ENCODE measurements at regions not wholly inside any gene's neighbourhood (a gene's known extent, or its start where the extent isn't known, plus 50 kb on each side); places are given as distances from the start of the nearest gene placed in this dataset.

DNA sequence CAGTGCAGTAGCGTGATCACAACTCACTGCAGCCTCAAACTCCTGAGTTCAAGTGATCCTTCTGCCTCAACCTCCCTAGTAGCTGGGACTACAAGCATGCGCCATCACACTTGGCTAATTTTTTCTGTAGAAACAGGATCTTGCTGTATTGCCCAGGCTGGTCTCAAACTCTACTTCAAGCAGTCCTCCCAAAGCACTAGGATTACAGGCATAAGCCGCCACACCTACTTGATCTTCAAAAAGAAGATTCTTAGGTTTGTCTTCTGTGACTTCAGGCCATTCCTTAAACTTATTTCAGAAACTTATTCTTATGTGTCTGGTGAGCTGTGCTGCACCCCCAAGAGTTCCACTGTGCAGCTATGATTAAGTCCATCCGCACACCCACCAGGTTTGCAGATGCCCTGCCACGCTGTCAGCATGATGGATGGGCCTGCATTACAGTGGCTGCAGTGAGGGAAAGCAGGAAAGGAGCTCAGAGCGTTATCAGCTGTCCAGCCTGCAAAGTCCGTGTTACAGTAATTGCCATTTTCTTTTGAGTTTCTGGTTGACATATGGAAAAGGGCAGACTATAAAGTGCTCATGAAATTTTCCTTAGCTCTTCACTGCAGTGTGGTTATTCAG, 146.6 kb downstream of the AASDH start:
- no peak for DNase-seq

DNA sequence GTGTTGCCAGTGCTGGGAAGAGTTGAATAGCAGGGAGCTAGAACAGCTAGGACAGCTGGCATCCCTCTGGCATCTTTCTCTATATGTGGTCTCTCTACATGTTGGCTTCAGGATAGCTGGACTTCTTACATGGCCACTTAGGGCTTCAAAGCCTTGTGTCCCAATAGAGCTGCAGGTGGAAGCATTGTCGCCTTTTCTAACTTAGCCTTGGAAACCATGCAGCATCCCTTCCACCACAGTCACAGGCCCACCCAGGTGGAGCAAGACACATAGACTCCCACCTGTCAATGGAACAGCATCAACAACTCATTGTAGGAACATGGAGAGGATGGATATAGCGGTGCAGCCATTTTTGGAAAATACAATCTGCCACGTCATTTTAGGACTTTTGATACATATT, 149.0 kb downstream of the AASDH start:
- DNase-seq: no peak

DNA sequence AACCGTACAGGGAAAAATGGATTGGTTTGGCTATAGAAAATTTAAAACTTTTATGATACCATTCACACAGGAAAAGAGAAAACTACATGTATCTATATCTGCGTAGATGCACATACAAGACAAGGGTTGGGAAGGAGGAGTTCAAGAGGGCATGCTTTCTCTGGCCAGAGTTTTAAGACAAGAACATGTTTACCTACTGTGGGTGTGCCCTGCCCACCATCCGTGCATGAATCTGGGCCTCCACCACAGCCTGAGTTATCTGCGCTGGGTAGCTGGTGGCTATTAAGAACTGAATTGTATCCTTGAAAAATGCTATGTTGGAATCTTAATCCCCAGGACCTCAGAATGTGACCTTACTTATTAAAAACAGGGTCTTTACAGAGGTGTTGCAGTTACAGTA, 151.6 kb downstream of the AASDH start:
- DNase-seq: no peak

DNA sequence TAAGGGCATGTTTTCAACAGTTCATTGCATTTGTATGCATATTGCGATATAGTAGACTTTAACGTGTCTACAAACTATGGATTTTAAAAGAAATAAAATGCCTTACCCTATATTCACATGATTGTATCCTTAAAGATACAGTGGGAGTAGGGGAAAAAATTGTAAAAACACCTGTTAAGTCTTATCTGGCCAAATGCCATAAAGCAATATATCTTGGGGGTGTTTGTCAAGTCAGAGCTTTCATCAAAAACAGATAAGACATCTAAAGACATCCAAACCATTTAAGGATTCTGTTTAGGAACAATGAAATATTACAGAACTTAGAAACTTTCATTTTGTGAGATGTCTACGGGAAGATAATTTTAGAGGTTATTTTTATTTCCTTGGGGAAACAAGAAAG, 152.3 kb downstream of the AASDH start:
- no peak for DNase-seq

DNA sequence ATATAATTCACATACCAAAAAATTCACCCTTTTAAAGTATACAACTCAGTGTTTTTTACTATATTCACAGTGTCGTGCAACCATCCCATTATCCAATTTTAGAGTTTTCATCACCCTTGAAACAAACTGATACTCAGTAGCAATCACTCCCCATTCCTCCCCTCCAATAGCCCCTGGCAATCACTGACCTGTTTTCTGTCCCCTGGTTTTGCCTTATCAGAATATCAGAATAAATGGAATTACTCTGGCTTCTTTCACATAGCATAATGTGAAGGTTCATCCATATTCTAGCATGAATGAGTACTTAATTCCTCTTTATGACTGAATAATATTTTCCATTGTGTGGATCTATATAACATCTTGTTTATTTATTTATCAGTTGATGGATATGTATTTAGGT, 153.2 kb downstream of the AASDH start:
- DNase-seq: no peak

DNA sequence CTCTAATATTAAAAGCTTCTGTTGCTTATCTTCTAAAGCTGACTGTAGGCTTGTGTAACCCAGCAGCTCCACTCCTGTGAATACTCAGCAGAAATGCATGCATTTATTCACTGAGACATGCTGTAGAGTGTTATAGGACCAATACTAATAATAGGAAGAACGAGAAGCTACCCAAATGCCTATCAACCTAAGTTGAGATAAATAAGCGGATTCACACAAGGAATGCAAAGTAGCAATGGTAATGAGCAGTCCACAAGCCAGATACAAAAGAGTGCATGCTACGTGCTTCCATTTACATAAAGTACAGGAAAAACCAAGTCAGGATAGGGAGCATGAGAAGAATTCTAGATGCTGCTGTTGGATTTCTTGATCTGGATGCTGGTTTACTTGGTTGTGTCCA, 155.9 kb downstream of the AASDH start:
- no peak for DNase-seq

DNA sequence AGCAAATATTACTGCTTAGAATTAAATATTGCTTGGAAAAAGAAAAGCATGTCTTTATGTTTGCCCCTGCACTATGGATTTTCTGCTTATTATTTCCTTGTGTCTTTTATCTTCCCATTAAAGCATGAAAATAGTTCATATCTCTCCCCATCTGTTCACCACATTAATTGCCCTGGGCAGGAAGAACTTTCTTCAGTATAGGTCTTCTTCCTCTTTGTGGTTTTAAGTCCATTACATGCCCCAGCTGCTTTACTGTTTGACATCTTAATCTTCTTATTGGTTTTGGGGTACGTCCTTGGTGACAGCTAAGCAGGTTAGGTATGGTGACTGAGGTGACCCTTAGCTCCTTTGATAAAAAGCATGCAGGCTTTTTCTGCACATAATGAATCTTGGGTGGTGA, 157.3 kb downstream of the AASDH start:
- no peak for DNase-seq

DNA sequence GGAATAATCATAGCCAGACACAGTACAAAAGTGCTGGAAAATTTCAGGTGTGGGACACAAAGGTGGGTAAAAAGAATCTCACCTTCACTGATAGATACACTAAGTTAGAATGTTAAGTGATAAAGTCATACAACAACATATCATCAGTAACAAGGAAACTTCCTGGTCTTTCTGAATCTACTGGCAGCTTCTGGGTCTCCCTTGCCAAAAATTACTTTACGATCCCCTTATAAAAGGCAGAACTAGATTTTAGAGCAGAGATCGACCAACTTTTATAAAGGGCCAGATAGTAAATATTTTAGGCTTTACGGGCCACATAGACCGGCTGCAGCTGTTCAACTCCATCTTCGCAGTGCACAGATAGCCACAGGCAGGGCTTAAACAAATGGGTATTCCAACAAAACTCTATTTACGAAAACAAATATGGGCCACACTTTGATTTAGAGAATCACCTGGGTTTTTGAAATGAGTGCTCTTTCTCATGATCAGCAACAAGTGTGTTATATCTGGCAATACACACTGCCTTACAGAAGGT, 159.9 kb downstream of the AASDH start:
- no peak for DNase-seq

DNA sequence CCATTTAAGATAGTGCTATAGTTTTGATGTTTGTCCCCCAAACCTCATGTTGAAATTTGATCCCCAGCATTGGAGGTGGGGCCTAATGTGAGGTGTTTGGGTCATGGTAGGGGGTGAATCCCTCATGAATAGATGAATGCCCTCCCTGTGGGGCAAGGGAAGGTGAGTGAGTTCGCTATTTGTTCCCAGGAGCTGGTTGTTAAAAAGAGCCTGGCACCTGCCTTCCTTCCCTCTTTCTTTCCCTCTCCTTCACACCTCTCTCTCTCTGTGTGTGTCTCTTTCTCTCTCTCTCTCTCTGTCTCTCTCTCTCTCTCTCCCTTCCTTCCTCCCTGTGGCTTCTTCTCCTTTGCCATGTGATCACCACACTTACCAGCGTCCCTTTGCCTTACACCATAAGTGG, 160.7 kb downstream of the AASDH start:
- DNase-seq: no peak

DNA sequence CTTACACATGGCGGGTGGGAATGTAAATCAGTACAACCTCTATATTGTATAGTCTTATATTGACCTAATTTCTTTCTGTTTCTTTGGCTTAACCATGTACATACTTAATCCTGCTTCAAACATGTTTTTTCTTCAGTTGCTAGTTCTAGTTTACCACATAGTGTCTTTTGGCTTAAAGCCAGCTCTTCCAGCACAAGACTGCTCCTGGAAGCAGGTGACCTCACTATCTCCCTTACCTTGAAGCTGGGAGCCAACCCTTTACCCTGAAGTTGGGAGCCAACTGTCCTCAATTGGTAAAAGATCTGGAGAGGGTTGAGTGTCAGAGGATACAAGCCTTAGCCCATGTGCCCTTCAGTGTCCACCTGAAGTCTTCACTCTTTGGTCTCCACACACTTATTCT, 162.7 kb downstream of the AASDH start:
- DNase-seq: no peak

DNA sequence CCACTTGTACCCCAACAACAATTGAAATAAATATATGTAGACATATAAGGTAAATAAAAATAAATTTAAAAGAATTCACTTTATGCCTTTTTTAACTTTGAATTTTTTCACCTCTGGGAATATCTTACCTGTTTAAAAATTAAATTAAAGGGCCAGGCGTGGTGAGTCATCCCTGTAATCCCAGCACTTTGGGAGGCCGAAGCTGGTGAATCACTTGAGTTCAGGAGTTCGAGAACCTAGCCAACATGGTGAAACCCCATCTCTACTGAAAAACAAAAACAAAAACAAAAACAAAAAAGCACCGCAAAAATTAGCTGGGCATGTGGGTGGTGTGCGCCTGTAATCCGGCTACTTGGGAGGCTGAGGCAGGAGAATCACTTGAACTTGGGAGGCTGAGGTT, 164.8 kb downstream of the AASDH start:
- DNase-seq: no peak

DNA sequence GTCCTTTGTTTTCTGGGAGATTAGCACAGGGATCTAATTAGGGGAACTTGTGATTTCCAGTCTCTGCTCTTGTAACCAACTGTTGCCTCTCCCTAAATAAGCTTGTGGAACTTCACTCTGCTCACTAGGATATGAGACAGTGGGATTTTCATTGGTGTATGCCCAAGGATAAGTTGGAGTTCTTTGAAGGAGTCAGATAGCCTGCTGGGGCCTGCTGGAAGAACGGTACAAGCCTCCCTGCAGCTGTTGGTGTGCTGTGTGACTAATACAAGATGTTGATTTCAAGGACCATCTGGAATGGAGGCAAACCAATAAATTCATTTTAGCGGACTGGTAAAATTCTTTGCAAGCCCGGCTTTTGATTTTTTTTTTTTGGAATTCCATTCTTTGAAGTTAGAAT, 167.0 kb downstream of the AASDH start:
- no peak for DNase-seq

DNA sequence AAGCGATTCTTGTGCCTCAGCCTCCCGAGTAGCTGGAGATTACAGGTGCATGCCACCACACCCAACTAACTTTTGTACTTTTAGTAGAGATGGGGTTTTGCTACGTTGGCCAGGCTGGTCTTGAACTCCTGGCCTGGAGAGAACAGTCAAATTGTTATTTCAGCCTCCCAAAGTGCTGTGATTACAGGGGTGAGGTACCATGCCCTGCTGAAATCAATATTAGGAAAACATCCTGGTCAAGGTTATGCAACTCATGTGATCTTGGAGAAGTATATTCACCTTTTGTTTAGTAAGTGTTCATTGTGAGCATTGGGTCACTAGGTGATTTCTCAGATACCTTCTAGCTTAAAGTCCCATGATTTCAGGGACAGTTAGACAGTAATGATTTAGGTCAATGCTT, 167.8 kb downstream of the AASDH start:
- DNase-seq: no peak

DNA sequence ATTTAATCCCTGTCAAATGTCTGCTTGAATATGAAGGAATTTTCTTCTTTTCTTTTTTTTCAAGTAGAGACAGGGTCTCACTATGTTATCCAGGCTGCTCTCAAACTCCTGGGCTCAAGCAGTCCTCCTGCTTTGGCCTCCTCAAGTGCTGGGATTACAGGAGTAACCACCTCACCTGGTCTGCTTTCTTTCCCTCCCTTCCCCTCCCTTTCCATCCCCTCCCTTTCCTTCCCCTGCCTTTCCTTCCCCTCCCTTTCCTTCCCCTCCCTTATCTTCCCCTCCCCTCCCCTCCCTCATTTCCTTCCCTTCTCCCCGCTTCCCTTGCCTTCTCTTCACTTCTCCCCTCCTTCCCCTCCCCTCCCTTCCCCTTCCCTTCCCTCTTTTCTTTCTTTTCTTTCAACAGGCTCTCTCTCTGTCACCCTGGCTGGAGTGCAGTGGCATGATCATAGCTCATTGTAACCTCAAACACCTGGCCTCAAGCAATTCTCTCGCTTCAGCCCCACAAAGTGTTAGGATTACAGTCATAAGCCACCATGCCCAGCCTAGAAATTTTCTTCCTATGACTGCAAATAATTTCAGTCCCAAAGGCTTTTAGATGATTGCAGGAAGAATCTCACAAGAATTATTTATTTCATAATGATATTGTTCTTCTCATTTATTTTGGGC, 168.9 kb downstream of the AASDH start:
- no peak for DNase-seq

DNA sequence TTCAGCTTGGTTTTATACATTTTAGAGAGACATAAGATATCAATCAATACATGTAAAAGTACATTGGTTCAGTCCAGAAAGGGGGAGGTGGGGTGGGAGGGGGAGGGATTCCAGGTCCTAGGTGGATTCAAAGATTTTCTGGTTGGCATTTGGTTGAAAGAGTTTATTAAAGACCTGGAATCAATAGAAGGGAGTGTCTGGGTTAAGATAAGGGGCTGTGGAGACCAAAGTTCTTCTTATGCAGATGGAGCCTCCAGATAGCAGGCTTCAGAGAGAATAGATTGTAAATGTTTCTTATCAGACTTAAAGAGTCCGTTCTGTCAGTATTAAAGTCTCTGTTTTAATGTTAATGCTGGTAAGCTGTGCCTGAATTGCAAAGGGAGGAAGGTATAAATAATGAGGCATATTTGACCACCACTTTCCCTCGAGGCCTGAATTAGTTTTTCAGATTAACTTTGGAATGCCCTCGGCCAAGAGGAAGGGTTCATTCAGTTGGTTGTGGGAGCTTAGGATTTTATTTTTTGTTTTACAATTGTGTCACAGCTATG, 169.9 kb downstream of the AASDH start:
- no peak for DNase-seq

DNA sequence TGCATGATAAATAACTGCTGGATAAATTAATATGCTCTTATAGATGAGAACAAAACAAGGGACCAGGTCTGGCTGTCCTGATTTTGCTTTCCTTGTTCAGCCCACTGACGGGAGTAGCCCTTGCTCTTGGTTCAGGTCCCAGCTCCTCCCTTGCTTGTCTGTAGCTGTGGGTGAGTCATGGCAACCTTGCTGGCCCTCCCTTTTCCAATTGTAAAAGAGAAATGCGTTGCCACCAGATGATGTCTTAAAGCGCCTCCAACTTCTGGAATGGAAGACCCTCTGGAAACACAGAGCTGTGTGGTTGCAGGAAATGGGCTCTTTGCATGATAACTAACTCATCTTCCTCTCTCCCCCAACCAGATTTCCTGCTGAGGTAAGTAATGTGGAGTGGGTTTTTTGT, 171.4 kb downstream of the AASDH start:
- peak; percentile 33 for DNase-seq

DNA sequence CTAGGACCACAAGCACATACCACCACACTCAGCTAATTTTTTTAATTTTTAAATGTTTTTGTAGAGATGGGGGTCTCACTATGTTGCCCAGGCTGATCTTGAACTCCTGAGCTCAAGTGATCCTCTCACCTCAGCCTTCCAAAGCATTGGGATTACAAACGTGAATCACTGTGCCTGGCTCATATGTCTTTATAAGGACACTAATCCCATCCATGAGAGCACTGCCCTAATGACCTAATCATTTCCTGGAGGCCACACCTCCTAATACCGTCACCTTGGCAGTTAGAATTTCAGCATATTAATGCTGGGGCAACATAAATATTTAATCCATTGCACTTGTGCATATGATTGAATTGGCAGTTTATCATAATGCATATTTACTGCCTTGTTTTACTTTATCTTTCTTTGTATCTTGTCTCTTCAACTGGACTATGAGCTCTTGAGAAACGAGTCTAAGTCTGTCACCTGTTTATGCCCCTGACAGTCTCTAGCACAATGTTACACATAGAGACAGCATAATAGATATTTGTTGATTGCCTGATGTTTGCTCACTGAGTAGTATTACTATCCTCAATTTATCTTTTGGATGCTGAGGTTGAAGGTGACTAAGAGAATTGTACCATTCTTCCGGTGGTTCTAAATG, 172.0 kb downstream of the AASDH start:
- no peak for DNase-seq

DNA sequence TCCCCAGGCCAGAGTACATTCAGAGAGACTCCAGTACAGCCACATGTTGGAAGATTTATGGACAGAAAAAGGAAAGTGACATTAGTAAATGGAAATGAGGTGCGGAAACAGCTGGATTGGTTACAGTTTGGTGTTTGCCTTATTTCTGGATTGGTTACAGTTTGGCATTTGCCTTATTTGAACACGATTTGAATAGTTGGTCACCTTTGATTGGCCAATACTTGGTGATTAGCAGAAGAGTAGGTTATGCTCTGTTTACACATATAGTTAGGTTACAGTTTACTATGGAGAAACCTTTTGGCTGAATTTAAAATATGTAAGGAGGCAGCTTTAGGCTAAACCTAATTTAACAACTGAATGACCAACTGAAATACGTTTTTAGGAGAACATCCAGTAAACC, 173.7 kb downstream of the AASDH start:
- DNase-seq: no peak

DNA sequence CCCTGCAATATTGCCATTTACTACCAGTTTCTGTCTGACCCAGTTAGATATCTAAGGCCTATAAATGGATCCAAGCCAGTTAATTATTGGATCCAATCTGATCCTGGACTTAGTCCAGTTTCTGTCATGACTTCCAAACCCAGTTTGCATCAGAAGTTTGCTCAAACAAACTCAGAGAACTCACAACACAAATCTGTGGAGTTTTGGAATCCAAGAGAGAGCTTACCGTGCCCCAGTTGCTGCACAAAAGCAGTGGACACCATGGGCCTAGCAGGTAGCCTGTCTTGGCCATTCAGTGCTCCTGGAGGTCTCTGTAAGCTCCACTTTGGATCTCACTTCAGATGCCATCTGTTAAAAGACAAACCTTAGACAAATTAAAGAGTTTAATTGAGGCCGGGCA, 174.5 kb downstream of the AASDH start:
- DNase-seq: no peak

DNA sequence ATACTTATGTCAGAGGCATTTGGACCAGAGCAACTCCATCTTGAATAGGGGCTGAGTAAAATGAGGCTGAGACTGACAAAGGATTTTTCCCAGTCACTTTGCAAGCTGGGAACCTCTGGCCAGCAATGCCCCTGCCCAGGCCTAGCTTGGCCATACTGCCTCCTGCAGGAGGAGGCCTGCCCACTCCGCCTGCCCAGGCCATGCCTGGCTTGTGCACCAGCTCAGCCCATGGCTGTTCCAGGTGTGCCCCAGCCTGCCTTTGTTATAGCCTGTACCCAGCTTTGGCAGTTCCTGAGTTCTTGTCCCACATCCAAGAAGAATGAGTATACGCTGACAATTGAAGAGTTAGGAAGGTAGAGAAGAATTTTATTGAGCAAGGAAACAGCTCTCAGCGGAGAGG, 176.1 kb downstream of the AASDH start:
- DNase-seq: no peak

DNA sequence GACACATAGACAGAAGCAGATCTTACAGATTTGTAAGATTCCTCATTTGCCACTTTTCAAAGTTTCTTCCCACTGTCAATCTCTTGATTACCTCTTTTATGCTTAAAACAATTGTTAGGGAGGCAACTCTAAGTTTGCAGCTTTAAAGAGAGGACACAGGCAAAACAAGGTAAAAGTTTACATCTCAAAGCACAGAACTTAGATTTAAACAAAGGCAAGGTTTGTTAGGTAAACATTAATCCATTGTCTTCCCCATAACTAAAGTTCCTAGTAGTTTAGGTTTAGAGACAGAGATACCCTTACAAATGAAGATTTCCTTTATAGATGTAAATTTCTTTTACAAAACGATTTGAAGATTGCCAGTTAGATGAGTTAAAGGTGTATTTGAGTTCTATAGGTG, 176.9 kb downstream of the AASDH start:
- no peak for DNase-seq

DNA sequence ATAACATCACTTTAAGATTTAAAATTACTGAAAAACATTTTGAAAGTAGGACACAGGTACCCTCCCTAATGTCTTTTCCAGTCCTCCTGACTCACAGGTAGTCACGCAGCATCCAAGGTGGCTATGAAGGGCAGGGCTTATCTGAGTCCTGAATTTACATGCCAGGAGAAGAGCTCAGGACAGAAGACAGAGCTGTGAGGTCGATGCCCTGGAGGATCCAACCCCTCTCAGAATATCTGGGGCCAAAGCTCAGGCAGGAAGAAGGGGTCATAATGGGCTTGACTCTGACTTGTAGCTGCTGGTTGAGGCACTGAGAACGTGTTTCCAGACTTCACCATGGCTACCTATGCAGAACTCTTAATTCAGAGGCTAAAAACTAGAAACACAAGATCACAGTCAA, 177.5 kb downstream of the AASDH start:
- DNase-seq: no peak

DNA sequence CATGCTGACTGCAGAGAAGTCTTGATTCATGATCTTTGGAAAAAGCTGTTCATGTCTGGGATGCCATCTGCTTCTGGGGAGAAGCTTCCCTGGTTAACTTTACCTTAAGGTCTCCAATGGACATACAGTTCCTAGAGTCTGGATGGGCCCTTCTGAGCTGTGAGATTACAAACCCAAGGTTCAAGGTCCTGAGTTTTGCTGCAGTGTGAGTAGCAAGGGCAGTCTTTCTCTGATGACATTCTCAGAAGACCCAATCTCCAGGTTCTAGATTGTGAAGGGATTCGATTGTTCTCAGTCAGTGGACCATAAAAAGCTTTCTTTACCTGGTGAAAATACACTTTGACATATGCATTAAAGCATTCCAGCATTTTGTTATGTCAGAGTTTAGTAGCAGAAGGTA, 179.2 kb downstream of the AASDH start:
- DNase-seq: no peak

DNA sequence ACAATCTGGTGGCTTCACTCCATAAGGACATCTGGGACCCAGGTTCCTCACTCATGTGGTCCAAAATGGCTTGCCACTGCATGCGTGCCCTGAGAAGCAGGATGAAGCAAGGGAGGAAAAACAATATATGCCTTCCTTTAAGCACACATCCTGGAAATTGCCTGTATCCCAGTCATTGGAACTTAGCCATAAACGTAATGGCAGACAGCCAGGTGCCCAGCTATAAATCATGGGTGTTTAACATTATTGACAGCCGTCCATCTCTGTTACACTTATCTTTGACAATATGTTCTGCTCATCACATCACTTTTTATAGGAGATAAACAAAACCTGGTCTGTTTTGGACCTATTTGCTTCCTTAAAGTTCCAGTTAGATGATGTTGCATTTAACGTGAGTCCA, 181.0 kb downstream of the AASDH start:
- DNase-seq: no peak

Measured in fibroblast of skin of back (primary cell).